IPS DF 19.7 (cell line): ENCODE measurements at regions not wholly inside any gene's neighbourhood (a gene's known extent, or its start where the extent isn't known, plus 50 kb on each side); places are given as distances from the start of the nearest gene placed in this dataset.

Source experiments
- DNase-seq: peaks from one replicate; pipeline ENCODE4 v3.0.0-alpha.2; 2013; ENCODE audit warnings: low read depth, low spot score

DNA sequence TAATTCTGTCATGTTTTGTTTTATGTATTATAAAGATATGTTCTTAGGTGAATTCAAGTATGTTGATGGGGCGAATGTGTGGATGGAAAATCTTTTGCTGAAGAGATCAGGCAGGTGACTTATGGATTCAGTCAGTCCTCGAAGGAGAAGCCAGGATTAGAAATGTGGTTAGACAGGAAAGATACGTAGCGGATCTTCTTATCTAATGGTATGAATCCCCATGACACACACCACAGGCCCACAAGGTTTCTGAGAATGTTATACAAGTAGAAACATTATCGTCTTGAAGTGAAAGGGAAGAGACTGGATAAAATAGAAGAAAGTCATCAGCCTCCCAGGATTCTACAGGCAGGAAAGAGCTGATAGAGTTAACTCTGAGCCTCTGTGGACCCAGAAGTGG lies 69.0 kb upstream of the RFXAP start:
- no peak for DNase-seq

DNA sequence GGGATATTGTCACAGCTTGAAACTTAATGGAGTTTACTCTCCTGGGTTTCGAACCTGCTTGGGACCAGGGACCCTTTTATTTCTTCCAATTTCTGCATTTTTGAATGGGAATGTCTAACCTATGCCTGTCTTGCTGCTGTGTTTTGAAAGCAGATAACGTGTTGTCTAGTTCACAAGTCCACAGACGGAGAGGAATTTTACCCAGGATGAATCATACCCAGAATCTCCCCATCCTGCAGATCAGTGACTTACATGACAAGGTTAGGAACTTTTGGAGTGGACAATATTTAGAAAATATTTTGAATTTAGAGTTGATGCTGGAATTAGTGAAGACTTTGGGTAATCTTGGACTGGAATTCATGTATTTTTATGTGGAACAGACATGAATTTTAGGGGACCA lies 68.6 kb upstream of the RFXAP start:
- no peak for DNase-seq

DNA sequence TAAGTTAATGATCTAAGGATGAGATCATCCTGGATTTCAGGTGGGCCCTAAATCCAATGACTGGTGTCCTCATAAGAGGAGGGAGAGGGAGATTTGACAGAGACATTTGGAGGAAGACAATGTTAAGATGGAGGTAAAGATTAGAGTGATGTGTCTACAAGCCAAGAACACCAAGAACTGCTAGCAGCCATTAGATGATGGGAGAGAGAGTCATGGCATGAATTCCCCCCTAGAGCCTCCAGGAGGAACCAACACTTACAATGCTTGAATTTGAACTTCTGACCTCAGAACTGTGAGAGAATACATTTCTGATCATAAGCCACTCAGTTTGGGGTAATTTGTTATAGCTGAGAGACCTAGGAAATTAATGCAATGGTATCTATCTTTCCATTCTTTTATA lies 68.1 kb upstream of the RFXAP start:
- no peak for DNase-seq

DNA sequence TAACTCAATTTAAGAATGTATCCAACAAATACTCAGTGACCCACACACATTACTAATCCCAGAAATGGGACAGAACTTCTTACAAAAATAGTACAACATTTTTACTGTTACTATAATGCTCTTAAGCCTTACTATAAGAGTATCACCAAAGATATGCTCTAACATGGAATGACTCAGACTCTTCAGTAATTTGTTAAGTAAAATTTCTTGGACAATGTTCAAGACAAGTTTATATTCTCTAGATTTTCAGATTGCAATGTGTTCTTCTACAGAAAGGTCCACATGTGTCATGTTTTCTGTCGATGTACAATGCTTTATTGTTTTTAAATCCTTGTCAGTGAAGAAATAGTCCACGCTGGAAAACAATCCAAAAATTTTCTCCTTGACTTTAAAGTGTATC lies 66.3 kb upstream of the RFXAP start:
- DNase-seq, result no peak

DNA sequence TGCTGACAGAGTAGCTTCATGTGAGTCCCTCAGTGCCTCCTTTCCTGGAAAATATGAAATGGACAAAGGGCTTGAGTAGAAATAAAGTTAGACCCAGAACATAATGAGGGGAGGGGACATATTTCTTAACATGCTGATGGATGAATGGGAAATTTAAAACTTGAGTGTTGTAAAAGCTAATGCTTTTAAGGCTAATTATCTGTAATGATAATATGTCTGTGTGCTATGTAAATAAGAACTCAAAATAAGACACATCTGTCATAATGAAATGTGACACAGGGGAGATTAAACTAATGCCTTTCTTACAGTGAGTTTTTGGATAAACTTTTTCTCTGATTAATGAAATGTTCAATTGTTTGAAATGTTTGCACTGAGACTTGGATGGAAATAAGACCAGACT lies 65.8 kb upstream of the RFXAP start:
- no peak for DNase-seq

DNA sequence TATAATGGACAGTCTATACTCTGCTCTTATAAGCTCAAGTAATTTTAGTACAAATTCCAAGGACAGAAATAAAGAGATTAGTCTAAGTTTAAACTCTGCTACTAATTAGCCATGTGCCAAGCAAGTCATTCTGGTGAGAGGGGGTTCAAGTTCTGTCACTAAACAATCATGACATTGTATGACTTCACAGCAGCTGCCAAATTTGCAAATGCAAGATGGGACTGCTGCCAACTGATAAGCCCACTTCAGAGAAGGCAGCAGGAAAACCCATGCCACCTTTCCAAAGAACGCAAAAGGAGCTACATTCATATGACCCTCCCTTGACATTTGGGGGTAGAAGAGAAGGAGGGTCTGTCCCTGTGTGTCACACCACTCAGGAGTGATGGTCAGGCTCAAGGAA lies 60.7 kb upstream of the RFXAP start:
- DNase-seq, result no peak

DNA sequence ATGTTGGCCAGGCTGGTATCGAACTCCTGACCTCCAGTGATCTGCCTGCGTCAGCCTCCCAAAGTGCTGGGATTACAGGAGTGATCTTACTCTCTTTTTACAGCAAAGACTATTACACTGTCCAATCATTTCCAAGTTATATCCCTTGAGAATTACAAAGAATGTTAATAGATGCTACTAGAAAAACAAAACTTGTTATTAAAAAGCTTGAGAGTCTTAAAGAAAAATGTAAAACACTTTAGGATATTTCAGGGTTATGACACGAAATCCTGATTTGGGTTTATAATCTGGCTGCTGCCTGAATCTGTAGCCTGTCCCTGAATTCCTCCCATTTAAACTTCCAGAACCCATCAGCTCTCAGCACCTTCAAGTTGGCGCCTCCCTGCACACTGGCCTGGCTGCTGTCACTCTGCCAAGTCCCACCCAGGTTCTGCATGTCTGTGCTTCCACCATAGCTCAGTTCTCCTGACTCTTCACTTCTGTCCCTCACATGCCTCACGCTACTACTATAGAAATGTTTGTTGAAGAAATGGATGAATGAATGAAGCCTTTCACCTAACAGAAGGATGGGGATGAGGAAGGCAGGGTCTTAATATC lies 55.8 kb upstream of the RFXAP start:
- DNase-seq, result no peak

DNA sequence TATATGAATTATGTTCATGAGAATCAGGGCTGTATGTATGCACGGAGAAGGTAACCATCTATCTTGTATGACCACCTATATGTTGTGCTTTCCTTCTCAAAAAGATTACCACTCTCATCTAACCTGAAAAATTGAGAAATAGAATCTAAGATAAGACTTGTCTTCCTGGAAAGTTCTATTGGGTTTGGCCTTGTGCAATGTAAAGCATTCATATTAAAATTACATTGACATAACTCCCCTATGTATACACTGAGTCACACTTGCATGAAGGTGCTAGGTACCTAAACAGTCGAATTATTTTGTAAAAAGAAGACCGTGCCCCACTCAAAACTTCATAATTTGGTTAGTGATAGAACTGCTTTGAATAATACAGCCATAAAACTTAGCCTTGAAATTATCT lies 54.5 kb upstream of the RFXAP start:
- DNase-seq, result no peak

DNA sequence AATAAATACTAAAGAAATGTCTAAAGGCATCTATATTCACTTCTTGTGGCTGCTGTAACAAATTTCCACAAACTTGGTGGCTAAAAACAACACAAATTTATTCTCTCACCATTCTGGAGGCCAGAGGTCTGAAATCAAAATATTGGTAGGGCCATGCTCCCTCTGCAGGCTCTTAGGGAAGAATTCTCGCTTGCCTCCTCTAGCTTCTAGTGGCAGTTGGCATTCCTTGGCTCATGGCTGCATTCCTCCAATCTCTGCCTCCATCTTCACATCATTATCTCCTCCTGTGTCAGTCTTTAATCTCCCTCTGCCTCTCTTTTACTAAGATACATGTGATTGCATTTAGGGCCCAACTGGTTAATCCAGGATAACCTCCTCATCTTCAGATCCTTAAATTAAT lies 54.1 kb upstream of the RFXAP start:
- DNase-seq, result peak; percentile 28

DNA sequence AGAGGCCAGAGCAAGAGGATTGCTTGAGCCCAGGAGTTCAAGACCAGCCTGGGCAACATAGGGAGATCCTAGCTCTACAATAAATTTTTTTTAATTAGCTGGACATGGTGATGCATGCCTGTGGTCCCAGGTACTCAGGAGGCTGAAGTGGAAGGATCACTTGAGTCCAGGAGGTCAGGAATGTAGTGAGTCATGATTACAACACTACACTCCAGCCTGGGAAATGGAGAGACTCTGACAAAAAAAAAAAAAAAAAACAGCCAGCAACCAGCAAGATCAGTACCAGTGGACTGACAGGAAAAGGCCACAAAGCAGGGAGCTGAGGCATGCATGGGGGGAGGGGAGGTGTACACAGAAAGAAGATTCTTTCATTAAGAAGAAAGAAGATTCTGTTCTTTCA lies 52.7 kb upstream of the RFXAP start:
- no peak for DNase-seq

DNA sequence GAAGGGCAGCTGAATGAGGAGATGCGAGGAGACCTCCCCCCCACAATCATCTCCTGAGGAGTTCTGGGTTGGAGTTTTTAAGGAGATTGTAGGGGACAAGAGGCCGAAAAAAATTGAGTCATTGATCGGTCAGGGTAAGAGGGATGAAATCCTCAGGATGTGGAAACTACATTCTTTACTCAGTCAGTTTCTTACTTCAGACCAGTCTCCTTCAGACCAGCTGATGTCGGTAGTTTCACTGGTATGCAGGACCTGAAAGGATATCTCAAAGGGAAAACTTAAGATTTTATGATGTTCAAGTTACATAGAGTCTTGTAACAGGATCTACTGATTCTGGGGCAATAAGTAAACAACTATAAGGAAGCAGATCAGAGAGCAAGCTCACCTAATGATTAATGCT lies 51.7 kb upstream of the RFXAP start:
- DNase-seq, result no peak

DNA sequence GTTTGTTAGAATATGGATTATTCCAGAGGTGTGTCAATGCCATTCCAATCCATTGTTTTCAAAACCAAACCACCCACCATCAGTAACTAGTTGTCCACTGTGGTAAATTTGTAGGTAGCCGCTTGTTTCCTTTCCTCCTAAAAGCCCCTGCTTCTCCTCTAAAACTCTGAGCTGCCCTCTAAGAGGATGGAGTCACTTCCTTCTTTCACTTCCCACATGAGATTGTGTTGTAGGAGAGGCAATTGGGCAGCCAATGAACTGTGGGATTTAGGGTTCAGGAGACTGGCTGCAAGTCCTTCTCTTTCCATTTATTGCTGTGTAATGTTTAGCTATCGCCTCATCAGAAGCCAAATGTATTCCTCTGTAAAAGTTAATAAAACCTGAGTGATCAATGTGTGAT lies 49.9 kb upstream of the RFXAP start:
- DNase-seq, result no peak
